ENCODE measurements at regions not wholly inside any gene's neighbourhood (a gene's known extent, or its start where the extent isn't known, plus 50 kb on each side); places are given as distances from the start of the nearest gene placed in this dataset.
"Not testable (repeated sequence)": the region's sequence is repeated elsewhere in the genome, so short reads cannot be mapped to it uniquely, and the experiment has no call there.

DNA sequence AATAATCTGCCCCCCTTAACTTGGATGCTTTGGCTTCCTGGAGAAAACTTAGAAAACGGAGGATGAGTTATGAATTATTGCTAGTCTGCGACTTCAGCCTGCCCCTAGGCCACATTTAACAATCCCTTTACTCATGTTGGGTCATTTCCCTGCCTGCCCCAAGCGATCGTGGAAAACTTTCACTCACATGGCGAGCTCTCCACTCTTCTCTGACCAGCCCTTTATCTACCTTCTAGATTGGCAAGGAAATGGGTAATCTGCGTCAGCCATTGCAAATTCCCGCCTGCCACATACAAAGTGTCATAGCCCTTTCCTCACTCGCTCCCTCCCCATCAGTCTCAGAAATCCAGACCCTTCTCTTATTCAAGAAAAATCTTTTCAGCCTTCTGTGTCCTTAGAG lies 154.3 kb upstream of the IRS2 start:
- DNase-seq (ENCODE audit: low read depth, low spot score) = no peak

DNA sequence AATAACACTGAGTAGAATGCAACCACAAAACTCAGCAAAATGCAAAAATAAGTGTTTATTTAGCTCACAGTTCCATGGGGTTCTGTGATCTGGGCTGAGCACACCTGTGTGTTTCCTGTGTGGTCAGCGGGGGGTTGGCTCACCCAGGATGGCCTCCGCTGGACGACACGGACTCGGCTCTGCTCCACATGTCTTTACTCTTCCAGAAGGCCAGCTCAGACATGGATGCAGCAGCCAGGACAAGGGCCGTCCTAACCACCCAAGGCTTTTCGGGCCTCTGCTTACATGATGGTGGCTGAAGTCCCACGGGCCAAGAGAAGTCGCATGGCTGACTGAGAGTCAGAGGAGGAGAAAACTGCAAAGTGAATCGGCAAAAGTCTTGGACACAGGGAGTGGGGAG lies 153.5 kb upstream of the IRS2 start:
- no peak for DNase-seq (ENCODE audit: low read depth, low spot score)

DNA sequence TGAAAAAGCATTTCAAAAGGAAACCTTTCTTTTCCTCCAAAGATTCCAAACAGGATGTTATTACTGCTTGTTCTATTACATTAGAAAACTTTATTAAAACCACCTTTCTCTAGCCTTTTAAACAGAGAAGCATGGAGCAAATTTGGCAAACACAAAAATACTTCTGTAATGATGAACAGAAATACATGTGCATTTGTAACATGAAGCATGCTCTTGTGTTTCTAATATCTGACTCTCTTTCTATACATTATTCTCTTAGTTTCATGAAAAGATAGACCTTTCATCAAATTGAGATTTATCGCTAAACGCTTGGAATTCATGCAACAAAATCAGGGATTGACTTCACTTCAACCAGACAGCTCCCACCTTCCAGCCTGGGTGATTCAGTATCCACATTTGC lies 152.8 kb upstream of the IRS2 start:
- DNase-seq (ENCODE audit: low read depth, low spot score) = no peak

DNA sequence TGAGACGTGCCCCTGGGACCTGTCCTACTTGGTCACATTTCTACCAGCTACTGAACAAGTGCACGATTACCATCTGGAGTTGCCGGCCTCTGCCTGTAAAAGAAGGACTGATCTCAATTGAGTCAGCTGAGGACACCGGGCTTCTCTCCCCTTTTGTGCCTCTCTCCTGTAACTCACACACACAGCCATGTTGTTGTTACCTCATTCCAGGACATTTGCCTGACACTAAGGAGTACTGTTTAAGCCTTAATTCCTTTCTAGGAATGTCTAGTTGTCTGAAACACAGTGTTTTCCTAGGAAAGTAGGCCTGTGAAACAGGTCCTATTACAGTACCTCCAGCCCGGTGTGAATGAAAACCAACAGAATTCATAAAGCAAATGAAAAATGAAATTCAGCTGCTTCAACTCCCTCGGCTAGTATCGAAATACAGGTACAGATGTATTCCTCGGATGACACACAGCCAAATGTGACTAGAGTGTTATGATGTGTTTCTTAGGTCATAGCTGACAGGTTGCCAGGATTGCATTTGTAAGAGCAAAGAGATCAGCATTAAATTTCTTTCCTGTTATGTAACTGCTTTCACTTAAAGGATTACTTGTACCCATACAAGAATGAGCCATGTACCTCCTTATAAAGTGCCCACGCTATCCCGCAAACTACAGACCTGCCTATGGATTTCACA lies 152.0 kb upstream of the IRS2 start:
- no peak for DNase-seq (ENCODE audit: low read depth, low spot score)

DNA sequence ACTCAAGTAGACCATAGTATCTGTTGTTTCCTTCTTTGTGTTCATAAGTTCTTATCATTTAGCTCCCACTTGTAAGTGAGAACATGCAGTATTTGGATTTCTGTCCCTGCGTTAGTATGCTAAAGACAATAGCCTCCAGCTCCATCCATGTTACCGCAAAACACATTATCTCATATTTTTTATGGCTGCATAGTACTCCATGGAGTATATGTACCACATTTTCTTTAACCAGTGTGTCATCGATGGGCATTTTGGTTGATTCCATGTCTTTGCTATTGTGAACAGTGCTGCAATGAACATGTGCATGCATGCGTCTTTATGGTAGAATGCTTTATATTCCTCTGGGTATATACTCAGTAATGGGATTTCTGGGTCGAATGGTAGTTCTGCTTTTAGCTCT lies 148.1 kb upstream of the IRS2 start:
- not testable (repeated sequence) for DNase-seq (ENCODE audit: low read depth, low spot score)

DNA sequence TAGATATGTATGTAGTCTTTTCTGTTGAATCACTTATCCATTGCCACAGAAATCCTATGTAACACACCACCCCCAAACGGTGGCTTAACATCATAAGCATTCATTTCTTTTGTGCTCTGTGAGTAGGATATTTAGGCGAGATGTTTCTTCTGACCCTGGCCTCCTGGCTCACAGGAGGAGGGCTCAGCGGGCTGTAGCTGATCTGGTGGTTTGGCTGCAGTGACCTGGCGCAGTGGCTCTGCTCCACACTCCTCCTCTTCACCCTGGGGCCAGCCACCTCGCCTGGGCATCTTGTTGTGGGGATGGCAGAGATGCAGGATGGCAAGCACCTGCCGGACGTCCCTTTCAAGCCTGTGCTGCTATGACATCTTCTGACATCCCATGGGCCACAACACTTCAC lies 147.1 kb upstream of the IRS2 start:
- DNase-seq (ENCODE audit: low read depth, low spot score) = no peak

DNA sequence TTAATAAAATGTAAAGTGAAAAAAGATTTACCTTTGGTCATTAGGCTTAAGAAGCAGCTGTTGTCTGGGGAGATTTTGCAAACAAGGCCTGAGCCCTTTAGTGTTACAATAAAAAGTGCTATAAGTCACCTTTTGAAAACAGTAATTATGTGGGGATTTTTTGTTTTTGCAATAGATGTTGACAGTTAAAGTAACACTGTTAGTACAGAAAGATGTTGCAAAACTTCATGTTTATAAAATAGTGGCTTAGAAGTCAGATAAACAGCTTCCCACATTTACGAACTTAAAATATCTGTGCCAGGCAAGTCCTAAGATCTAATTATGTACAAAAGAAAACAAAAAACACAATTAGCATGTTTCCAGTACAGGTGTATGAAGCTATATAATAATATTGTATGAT lies 138.0 kb upstream of the IRS2 start:
- no peak for DNase-seq (ENCODE audit: low read depth, low spot score)

DNA sequence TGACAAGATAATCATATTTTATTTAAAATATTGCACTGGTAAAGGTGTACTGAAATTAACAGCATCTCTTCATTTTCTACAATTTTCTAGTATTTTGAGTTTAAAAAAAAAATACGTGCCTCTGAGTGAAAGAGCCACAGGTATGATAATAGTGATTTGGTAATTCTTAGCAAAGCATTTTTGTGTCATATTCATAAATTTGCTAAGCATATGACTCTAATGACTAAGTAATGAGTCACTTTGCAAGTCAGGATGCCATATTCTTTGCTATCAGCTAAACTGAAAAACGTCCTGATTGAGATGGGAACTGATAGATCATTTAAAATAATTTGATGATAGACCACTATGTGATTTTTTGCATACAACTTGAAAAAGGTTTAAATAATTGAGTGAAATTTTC lies 136.1 kb upstream of the IRS2 start:
- DNase-seq (ENCODE audit: low read depth, low spot score) = no peak

DNA sequence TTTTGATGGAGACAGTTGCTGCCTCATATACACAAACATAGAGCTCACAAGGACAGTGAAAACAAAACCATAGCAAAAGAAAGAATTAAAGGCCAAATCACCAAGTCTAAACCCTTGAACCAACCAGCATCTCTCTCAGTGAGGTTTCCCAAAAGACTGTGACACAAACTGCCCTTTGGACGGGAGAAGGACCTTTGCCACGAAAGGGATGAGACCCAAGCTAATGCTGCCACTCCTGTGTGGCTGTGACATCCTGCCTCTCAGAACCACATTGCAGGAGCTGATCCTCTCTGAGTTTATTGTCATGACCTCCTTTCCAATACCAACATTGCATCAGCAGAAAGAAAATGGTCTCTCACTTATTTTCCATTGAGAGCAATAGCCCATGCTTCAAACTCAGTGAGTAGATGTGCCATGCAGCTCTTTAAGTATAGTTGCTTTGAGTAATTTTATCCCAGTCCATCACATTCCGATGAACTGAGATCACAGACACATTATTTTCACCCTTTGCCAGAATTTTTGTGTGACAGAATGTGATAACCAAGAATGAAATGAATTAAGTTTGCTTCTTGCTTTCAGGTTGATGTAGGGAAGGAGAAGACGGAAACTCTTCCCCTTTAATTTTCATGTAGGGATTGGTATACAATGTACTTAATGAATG lies 133.5 kb upstream of the IRS2 start:
- DNase-seq (ENCODE audit: low read depth, low spot score) = no peak

DNA sequence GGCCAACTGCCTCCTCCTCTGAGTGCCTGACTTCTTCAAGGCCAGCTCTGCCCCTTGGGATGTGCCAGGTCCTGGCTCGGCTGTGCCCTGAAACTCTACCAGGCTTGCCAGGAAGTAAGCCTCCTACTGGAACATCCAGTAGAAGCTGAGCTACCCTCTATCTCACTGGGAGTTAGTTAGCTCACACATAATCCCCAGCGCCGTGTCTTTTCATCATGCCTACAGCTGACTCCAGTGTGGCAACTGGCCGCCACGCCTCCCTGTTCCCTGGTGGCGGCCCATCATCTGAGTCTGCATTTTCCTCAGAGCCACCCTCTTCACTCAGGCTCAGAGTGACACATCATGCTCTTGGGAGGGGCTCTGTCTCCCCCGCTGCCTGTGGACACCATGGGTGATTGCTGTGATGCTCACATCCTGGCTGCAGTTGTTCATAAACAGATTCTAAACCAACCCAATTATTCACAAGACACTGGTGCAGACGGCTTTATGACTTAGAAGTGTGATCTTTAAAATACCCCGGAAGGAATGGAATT lies 131.9 kb upstream of the IRS2 start:
- DNase-seq (ENCODE audit: low read depth, low spot score) = no peak

DNA sequence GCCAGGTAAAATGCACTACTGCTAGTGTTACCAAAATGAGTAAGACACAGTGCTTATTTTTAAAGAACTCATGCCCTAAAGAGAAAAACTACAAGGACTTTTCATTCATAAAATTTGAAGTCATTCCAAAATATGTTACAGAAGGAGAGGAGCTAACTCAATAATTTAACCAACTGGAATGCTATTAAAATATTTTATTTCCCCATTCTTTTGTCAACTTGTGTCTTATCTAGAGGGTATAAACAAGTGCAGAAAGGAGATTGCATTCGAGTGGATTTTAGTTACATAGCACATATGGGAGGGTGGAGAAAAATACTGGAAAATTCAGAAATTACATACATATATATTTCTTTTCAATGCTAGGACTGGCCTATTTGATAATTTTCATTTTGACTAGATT lies 131.0 kb upstream of the IRS2 start:
- no peak for DNase-seq (ENCODE audit: low read depth, low spot score)

DNA sequence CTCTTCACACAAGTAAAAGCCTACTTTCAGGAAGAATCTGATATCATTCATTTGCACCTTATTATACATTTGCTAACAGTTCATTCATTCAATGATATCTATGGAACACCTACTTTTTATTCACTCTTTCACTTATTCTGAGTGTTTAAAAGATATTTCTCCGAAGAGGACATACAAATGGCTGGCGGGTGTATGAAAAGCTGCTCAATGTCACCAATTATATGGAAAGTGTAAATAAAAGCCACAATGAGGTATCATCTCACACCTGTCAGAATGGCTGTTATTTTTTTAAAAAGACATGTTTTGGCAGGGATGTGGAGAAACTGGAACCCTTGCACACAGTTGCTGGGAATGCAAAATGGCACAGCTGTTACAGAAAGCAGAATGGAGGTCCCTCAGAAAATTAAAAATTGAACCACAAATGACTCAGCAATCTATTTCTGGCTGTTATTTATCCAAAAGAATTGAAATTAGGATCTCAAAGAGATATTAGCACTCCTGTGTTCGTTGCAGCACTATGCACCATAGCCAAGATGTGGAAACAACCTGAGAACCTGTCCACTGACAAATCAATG lies 127.6 kb upstream of the IRS2 start:
- no peak for DNase-seq (ENCODE audit: low read depth, low spot score)

DNA sequence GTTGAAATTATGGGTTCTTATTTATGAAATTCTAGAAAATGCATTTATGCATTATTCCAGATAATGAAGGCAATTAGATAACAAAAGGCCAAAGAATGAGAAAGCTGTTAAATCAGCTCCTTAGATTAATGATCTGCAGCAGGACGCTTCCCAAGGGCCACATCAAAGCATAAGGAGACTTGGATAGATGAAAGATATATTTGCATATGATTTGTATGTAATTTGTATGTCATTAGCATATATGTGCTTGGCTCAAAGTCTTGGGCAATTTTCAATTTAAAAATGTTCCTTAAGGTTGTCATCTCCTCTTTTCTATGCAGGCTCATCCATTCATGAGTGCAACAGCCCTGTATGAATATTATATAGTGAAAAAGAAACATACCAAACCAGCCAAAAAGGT lies 126.8 kb upstream of the IRS2 start:
- no peak for DNase-seq (ENCODE audit: low read depth, low spot score)

DNA sequence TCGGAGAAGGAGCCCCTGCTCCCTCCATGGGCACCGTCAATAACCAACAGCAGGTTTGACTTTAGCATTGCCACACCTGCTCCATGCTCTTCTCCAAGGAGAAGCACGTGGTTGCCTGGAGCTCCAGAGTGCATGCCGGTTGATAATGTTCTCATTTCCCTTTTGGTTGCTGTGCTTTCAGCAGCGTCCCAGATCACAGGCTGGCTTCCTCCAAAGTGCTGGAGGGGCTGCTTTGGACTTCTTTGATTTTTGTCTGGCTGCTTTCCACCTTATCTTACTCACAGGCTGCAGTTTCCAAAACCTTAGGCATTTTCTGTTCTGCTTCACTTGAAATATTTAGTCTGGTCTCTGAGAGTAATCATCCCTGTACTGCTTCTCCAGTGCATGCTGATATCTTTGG lies 123.8 kb upstream of the IRS2 start:
- DNase-seq (ENCODE audit: low read depth, low spot score) = no peak

DNA sequence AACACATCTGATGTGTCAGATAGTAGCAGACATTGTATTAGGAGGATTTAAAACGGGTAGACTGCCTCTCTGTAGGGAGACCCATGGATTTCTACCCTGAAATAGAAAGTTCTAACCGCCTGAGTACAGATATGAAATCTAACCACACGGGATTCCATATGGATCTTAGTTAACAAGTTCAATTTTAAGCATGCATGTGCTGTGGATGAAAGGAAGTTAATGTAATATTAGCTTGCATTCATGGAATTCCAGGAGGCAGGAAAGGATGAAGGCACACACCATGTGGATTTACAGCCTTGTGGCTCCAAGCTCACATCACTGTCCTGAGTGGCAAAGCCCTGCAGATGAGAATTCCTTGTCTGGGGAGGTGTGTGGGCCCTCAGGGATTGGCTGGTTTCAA lies 120.6 kb upstream of the IRS2 start:
- DNase-seq (ENCODE audit: low read depth, low spot score) = no peak

DNA sequence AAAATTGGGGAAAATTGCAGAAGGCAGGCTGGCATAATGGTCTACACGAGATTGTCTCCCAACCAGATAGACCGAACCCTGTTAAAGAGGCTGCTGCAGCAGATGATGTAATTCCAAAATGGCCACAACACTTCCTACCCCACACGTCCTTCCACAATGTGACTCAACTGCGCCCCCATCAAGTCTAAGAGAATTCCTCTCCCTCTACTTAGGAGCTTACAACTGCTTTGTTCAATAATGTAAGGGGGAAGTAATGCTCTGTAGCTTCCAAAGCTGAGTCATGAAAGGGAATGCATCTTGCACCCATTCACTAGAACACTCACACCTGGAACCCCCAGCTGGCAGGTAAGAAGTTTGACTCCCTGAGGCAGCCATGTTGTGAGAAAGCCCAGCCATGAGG lies 117.8 kb upstream of the IRS2 start:
- no peak for DNase-seq (ENCODE audit: low read depth, low spot score)

DNA sequence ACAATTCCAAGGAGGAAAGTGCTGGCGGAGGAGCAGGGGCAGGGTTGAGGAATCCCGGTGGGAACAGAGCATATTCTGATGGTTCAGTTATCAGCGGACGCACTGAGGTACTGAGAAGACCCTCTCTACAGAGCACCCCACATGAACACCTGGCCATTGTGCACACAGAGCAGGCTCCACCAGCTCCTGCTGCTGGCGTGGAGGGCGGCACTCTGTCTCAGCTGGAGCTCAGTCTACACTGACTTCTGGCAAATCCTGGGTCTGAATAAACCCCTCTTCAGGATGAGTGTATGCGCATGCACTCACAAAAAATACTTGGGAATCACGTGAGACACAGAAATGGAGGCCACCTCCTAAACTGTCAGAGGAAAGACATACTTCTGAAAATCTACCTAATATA lies 114.4 kb upstream of the IRS2 start:
- no peak for DNase-seq (ENCODE audit: low read depth, low spot score)

DNA sequence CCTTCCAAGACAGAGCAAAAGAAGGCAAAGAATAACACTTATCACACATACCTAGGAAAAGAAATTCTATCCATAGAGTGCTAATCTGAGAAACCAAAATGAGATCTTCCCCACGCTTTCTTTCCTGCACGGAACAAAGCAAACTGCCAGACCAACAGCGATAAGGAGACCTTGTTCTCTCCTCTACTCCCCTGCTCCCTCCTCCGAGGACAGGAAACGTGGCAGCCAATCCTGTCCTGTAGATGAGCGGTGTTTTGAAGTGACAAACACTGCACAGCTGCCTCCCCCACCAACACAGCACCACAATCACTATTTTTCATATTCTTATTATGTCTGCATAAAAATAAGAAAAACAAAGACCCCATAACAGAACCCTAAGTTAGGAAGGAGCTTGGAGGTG lies 113.9 kb upstream of the IRS2 start:
- DNase-seq (ENCODE audit: low read depth, low spot score) = no peak

DNA sequence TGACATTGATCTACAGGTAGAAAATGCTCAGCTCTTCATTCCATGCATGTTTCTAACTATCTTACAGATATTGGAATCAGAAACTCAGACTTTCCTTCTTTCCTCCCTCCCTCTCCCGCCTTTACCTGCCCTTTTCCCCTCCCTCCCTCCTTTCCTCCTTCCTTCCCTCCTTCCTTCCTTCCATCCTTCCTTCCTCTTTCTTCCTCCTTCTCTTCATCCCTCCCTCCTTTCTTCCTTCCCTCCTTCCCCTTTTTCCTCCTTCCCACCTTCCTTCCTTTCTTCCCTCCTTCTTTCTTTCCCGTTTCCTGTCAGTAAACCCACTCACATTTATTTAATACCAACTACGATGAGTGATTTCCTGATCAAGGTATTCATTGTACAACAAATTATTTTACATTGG lies 113.4 kb upstream of the IRS2 start:
- DNase-seq (ENCODE audit: low read depth, low spot score) = no peak

DNA sequence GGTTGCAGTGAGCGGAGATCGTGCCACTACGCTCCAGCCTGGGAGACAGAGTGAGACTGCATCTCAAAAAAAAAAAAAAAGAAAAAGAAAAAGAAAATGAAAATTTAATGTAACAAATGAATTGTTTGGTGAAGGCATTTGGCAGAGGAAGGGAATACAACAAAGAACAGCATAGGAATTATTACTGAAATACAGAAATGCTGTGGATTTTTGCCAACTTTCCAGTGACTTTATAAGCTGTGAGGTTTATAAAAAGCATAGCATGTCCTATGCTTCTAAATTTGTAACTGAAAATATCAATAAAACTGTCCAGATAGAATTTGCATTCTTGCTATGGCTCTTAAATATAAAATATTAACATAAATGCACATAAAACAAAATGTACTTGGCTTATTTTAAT lies 112.9 kb upstream of the IRS2 start:
- DNase-seq (ENCODE audit: low read depth, low spot score) = no peak

DNA sequence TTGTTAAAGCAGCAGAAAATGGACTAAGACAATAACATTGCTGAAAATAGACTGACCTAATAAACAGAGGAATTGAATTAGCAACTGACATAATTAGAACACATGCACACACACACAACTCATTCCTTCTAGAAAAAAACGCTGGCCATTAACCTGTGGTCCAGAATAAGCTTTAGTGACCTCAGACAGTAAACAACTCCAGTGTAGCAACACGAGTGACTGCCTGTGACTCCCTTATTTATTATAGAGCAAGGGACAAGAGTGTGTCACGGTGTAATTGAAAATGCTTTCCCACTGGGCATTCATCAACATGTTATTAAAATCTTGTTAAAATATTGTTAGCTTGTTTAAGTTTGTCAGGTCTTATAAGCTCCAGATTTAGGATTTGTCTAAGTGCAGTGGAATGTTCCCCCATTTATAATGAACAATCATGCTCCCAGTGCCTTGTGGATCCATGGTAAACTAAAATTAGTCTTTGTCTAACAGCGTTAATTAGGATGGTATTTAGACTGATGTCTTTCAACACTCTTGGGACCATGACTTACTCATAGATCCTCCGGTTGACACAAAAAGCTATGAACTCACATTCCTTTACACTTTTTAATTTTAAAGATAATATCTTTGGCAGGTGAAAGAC lies 111.7 kb upstream of the IRS2 start:
- no peak for DNase-seq (ENCODE audit: low read depth, low spot score)

DNA sequence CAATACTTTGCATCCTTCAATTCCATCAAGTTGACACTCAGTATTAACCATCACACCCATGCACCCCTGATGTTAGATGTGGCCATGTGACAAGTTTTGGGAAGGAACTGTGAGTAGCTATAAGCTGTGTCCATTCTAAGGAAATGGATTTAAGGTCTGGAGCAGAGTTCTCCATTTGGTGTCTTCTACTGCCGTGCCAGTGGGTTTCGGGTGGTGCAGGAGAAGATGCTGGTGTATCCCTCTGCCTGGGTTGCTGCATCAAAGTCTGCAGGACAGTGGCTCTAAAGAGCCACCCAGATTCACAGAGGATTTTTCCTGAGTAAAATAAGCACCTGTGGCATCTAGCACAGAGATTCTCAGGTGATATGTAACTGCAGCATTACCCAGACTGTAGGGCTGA lies 105.7 kb upstream of the IRS2 start:
- DNase-seq (ENCODE audit: low read depth, low spot score) = no peak

DNA sequence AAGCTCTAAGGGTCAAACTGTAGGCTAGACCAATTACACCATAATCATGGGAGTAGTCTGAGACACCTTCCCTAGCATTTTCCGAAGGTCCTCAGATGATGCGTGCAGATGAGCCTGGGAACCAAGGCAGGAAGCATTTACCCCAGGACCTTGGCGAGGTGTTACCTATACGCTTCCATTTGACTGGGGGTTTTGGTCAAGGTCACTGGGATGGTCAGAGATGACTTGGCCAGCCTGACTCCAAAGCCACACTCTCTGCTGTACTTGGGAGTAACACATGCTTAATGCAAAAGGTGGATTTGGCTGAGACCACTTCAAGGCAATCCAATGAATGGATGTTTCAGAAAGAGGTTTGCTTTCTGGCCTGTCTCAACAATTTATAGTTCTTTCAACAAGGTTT lies 98.9 kb upstream of the IRS2 start:
- no peak for DNase-seq (ENCODE audit: low read depth, low spot score)
